IMR-90 (cell line): ENCODE measurements at regions not wholly inside any gene's neighbourhood (a gene's known extent, or its start where the extent isn't known, plus 50 kb on each side); places are given as distances from the start of the nearest gene placed in this dataset.

ENCODE experiments used
- CTCF ChIP-seq: conservative IDR thresholded peaks from 2 replicates; pipeline ENCODE4 v1.5.1; 2012; ENCODE audit warnings: mild to moderate bottlenecking, low read depth, low read length, improper control_type of control experiment
- POLR2A ChIP-seq: IDR thresholded peaks from 2 replicates; pipeline ENCODE4 v1.6.1; 2012; ENCODE audit warnings: mild to moderate bottlenecking, low read depth, low read length

- no peak for TF ChIP-seq CTCF
- TF ChIP-seq POLR2A, result no peak
Measured at GRCh38 chr18:41644466-41644865, 310.6 kb upstream of the PIK3C3 start.
